ENCODE measurements at regions not wholly inside any gene's neighbourhood (a gene's known extent, or its start where the extent isn't known, plus 50 kb on each side); places are given as distances from the start of the nearest gene placed in this dataset.

GRCh38 chr15:37695719-37696118 is 238.7 kb upstream of the TMCO5A start:
- DNase-seq (ENCODE audit: low read depth, low spot score) = no peak

- DNase-seq (ENCODE audit: low read depth, low spot score) = no peak
Measured at GRCh38 chr15:37698679-37699078, 235.8 kb upstream of the TMCO5A start.

- no peak for DNase-seq (ENCODE audit: low read depth, low spot score)
Measured at GRCh38 chr15:37701230-37701629, 233.2 kb upstream of the TMCO5A start.

GRCh38 chr15:37709669-37710068 is 224.8 kb upstream of the TMCO5A start:
- DNase-seq (ENCODE audit: low read depth, low spot score) = no peak

GRCh38 chr15:37715101-37715500 is 219.3 kb upstream of the TMCO5A start:
- no peak for DNase-seq (ENCODE audit: low read depth, low spot score)

- no peak for DNase-seq (ENCODE audit: low read depth, low spot score)
Measured at GRCh38 chr15:37720267-37720666, 214.2 kb upstream of the TMCO5A start.

- no peak for DNase-seq (ENCODE audit: low read depth, low spot score)
Measured at GRCh38 chr15:37731146-37731746, 203.2 kb upstream of the TMCO5A start.

GRCh38 chr15:37733628-37734027 is 200.8 kb upstream of the TMCO5A start:
- peak; percentile 2 for DNase-seq (ENCODE audit: low read depth, low spot score)

- no peak for DNase-seq (ENCODE audit: low read depth, low spot score)
Measured at GRCh38 chr15:37740623-37741141, 193.8 kb upstream of the TMCO5A start.

- no peak for DNase-seq (ENCODE audit: low read depth, low spot score)
Measured at GRCh38 chr15:37743826-37744225, 190.6 kb upstream of the TMCO5A start.

GRCh38 chr15:37744521-37744920 is 189.9 kb upstream of the TMCO5A start:
- no peak for DNase-seq (ENCODE audit: low read depth, low spot score)

GRCh38 chr15:37751401-37751800 is 183.0 kb upstream of the TMCO5A start:
- DNase-seq (ENCODE audit: low read depth, low spot score) = no peak

GRCh38 chr15:37756407-37756806 is 178.0 kb upstream of the TMCO5A start:
- DNase-seq (ENCODE audit: low read depth, low spot score) = no peak

- no peak for DNase-seq (ENCODE audit: low read depth, low spot score)
Measured at GRCh38 chr15:37758412-37758811, 176.0 kb upstream of the TMCO5A start.

GRCh38 chr15:37764733-37765191 is 169.7 kb upstream of the TMCO5A start:
- DNase-seq (ENCODE audit: low read depth, low spot score) = peak; percentile 11

GRCh38 chr15:37765786-37766185 is 168.7 kb upstream of the TMCO5A start:
- DNase-seq (ENCODE audit: low read depth, low spot score) = no peak

GRCh38 chr15:37767841-37768455 is 166.5 kb upstream of the TMCO5A start:
- no peak for DNase-seq (ENCODE audit: low read depth, low spot score)

GRCh38 chr15:37771465-37771864 is 163.0 kb upstream of the TMCO5A start:
- DNase-seq (ENCODE audit: low read depth, low spot score) = no peak

- no peak for DNase-seq (ENCODE audit: low read depth, low spot score)
Measured at GRCh38 chr15:37773111-37773860, 161.2 kb upstream of the TMCO5A start.

GRCh38 chr15:37774961-37775360 is 159.5 kb upstream of the TMCO5A start:
- DNase-seq (ENCODE audit: low read depth, low spot score) = no peak

- DNase-seq (ENCODE audit: low read depth, low spot score) = no peak
Measured at GRCh38 chr15:37777006-37777405, 157.4 kb upstream of the TMCO5A start.

GRCh38 chr15:37783290-37783689 is 151.2 kb upstream of the TMCO5A start:
- no peak for DNase-seq (ENCODE audit: low read depth, low spot score)

- no peak for DNase-seq (ENCODE audit: low read depth, low spot score)
Measured at GRCh38 chr15:37788330-37788729, 146.1 kb upstream of the TMCO5A start.
